Left ventricle myocardium inferior (tissue), 1 donor: ENCODE measurements at regions not wholly inside any gene's neighbourhood (a gene's known extent, or its start where the extent isn't known, plus 50 kb on each side); places are given as distances from the start of the nearest gene placed in this dataset.
"Not testable (repeated sequence)": the region's sequence is repeated elsewhere in the genome, so short reads cannot be mapped to it uniquely, and the experiment has no call there.

Experiments
- DNase-seq: peaks from one replicate; pipeline ENCODE4 v3.0.0-alpha.2; 2020
- H3K27ac ChIP-seq: fragments of 200-600 bp; replicated peaks from 2 replicates; pipeline ENCODE4 v1.8.0; 2021
- H3K27me3 ChIP-seq: fragments of 200-600 bp; 2 replicates; pipeline ENCODE4 v1.8.0; 2021; ENCODE audit warnings: low read depth
- H3K36me3 ChIP-seq: fragments of 200-600 bp; 2 replicates; pipeline ENCODE4 v1.8.0; 2021
- H3K4me1 ChIP-seq: fragments of 200-600 bp; 2 replicates; pipeline ENCODE4 v1.8.0; 2021
- H3K4me3 ChIP-seq: fragments of 200-600 bp; 2 replicates; pipeline ENCODE4 v1.8.0; 2021; ENCODE audit warnings: mild to moderate bottlenecking, moderate library complexity
- H3K9me3 ChIP-seq: fragments of 200-600 bp; replicated peaks from 2 replicates; pipeline ENCODE4 v1.8.0; 2021
- intact Hi-C: fragments of 100-400 bp; cut with micrococcal nuclease; formaldehyde crosslinking; loops from one replicate; pipeline ENCODE4 v1.11.0; 2022
- TF ChIP-seq, protein P1 (sequence below): fragments of 200-600 bp; IDR thresholded peaks from 2 replicates; pipeline ENCODE4 v1.8.0; 2021; ENCODE audit warnings: antibody characterized with exemption, mild to moderate bottlenecking, borderline replicate concordance
- donor health status: DM: no; HTN: yes; CAD: no; lungs with severe emphysema.

- H3K27me3 ChIP-seq: peaks cover 34% of the 10 kb centered on the region
- H3K4me3 ChIP-seq: no peak overlapping the region
- TF ChIP-seq, protein P1, sequence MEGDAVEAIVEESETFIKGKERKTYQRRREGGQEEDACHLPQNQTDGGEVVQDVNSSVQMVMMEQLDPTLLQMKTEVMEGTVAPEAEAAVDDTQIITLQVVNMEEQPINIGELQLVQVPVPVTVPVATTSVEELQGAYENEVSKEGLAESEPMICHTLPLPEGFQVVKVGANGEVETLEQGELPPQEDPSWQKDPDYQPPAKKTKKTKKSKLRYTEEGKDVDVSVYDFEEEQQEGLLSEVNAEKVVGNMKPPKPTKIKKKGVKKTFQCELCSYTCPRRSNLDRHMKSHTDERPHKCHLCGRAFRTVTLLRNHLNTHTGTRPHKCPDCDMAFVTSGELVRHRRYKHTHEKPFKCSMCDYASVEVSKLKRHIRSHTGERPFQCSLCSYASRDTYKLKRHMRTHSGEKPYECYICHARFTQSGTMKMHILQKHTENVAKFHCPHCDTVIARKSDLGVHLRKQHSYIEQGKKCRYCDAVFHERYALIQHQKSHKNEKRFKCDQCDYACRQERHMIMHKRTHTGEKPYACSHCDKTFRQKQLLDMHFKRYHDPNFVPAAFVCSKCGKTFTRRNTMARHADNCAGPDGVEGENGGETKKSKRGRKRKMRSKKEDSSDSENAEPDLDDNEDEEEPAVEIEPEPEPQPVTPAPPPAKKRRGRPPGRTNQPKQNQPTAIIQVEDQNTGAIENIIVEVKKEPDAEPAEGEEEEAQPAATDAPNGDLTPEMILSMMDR: no peak
- DNase-seq: no peak
- no peak overlapping the region for H3K27ac ChIP-seq
- H3K9me3 ChIP-seq: no peaks in the 10 kb centered on the region
- H3K36me3 ChIP-seq: no peaks in the 10 kb centered on the region
- intact Hi-C loops: no loop called here
- H3K4me1 ChIP-seq: no peaks in the 10 kb centered on the region
Observed at GRCh38 chr3:75295013-75295412, 369.1 kb upstream of the FRG2C start.

DNA sequence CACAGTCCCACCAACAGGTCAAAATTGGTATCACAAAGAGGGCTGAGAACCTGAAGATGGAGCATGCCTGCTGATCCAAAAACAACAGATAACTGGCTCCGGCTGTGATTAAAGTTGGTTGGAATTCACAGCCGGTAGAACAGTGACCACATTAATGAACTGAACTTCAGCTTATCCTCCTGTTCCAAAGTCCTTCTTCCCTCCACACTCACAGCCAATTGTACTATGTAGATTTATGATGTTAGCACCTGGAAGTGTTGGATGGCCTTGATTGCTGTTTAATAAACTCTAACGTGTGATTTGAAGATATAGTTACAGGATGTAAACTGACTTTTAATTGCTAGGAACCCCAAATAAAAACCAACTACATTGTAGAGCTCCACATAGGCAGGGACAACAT is 367.3 kb upstream of the FRG2C start:
- no peaks in the 10 kb centered on the region for H3K36me3 ChIP-seq
- TF ChIP-seq, protein P1: no peak
- H3K27ac ChIP-seq: no peak overlapping the region
- intact Hi-C loops: no loop called here
- H3K4me1 ChIP-seq: no peaks in the 10 kb centered on the region
- no peaks in the 10 kb centered on the region for H3K9me3 ChIP-seq
- H3K4me3 ChIP-seq: no peak overlapping the region
- no peak for DNase-seq
- H3K27me3 ChIP-seq: peaks cover 42% of the 10 kb centered on the region

DNA sequence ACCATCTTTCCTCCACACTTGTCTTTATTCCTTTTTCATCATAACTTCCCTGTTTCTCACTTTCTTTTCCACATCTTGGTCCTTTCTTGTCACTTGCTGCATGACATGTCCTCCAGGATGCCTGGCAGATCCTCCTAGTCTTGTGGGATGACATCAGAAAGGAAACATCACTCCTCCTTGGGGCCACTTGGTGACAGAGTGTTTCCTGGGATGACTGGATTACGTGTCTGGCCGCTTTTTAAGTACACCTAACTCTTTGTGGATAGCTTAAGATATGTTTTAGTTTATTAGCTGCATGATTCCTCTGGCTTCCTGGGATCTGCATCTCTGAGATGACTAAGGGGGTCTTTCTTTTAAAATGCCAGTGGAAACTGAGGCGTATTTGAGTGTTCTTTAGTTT is 363.5 kb upstream of the FRG2C start:
- Histone ChIP-seq H3K27me3 (peaks cover 34% of the 10 kb centered on the region), H3K4me1 (no peaks in the 10 kb centered on the region), H3K27ac (no peak overlapping the region), H3K4me3 (no peak overlapping the region), H3K9me3 (no peaks in the 10 kb centered on the region), H3K36me3 (no peaks in the 10 kb centered on the region)
- intact Hi-C loops: no loop called here
- no peak for DNase-seq
- TF ChIP-seq, protein P1: no peak

DNA sequence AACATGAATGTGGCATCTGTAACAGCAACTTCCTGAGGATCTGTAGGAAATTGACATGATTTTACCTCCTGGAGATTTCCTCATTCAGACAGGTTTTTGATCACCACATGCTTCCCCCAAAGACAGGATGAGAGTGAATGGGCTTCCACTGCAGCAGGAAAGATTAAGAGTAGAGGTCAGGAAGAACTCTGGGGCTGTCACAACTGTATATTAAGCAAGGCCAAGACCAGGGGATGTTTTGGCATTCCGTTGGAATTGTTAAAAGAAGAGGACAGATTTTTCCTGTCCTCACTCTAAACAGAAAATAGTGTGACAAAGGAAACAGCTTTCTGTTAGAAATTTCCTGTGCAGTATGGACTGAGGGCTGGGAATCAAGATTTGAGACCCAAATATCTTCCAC is 363.1 kb upstream of the FRG2C start:
- DNase-seq, H3K27ac ChIP-seq, intact Hi-C loops, H3K4me1 ChIP-seq, H3K36me3 ChIP-seq, H3K4me3 ChIP-seq, H3K9me3 ChIP-seq: not testable (repeated sequence)
- H3K27me3 ChIP-seq: peaks cover 34% of the 10 kb centered on the region

DNA sequence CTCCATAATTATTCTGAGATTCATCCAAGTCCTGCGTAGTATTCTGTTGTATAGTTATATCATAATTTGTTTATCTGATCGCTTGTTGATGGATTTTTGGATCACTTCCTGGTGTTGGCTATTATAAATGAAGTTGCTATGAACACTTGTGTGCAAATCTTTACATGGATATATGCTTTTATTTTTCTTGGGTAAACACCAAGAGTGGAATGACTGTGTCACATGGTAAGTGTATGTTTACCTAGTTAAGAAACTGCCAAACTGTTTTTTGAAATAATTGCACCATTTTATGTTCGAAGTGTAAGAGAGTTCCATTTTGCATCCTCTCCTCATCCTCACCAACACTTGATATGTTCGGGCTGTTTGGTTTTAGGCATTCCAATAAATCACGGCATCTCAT is 360.4 kb upstream of the FRG2C start:
- DNase-seq: no peak
- Histone ChIP-seq H3K4me1 (no peaks in the 10 kb centered on the region), H3K27me3 (peaks cover 33% of the 10 kb centered on the region), H3K9me3 (no peaks in the 10 kb centered on the region), H3K4me3 (no peak overlapping the region), H3K36me3 (no peaks in the 10 kb centered on the region), H3K27ac (no peak overlapping the region)
- TF ChIP-seq, protein P1: no peak
- intact Hi-C loops: no loop called here

DNA sequence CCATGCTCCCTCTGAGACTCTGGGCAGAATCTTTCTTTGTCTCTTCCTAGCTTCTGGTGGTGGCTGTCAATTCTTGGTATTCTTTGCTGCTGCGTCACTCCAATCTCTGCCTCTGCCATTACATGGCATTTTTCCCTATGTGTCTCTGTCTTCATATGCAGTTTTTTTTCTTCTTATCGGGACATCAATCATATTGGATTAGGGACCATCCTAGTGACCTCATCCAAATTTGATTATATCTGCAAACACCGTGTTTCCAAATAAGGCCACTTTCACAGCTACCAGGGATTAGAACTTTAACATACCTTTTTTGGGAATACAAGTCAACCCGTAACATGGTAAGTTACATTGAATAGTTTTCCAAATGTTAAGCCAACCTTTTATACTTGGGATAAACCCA is 358.2 kb upstream of the FRG2C start:
- intact Hi-C loops: no loop called here
- H3K27me3 ChIP-seq: peaks cover 23% of the 10 kb centered on the region

GRCh38 chr3:75311306-75311705 is 352.8 kb upstream of the FRG2C start:
- H3K27ac ChIP-seq, intact Hi-C loops, H3K4me1 ChIP-seq, DNase-seq, H3K4me3 ChIP-seq, H3K27me3 ChIP-seq, H3K36me3 ChIP-seq, H3K9me3 ChIP-seq: not testable (repeated sequence)

More for the DNA sequence above, 358.2 kb upstream of the FRG2C start:
- Histone ChIP-seq H3K27ac (no peak overlapping the region), H3K4me3 (no peak overlapping the region), H3K4me1 (no peaks in the 10 kb centered on the region), H3K36me3 (no peaks in the 10 kb centered on the region), H3K9me3 (no peaks in the 10 kb centered on the region)
- no peak for DNase-seq
- TF ChIP-seq, protein P1: no peak

DNA sequence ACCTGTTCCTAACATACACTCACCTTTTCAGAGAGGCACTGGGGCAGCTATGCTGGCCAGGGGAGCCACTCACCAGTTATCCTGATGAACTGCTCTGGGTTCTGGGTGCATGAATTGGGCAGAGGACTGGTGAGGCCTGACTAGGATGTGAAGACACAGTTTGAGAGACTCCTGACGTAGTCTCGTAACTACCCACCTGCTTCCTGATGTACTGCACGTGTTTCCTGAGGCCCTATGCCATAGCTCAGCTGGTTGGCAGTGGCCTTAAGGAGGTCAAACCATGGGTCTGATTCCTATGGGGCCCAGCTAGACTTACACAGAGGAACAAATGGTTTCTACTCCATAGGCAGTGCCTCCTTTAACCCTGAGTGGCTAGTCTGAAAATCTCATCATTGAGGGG is 351.7 kb upstream of the FRG2C start:
- DNase-seq, H3K36me3 ChIP-seq, H3K27me3 ChIP-seq, intact Hi-C loops, H3K4me3 ChIP-seq, H3K9me3 ChIP-seq, H3K27ac ChIP-seq, H3K4me1 ChIP-seq: not testable (repeated sequence)

DNA sequence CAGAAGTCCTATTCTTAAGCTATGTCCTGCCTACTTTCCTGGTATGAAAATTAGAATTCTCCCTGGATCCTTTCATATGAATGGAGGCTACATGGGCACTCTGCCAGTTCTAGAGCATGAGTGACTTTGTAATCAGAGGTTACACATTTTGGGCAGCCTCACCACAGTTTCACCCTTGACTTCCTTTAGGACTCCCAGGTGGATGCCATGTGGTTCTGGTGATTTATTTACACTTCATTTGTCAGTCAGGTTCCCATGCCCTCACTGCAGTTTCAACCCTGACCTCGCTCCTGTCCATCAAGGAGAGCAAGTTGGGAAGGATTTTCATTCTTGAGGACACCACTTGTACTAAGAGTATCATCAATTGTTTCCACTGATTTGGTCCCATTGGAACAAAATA is 344.4 kb upstream of the FRG2C start:
- H3K27ac ChIP-seq, H3K9me3 ChIP-seq, DNase-seq, H3K4me3 ChIP-seq, H3K27me3 ChIP-seq, H3K4me1 ChIP-seq, H3K36me3 ChIP-seq, intact Hi-C loops: not testable (repeated sequence)
